ENCODE measurements at regions not wholly inside any gene's neighbourhood (a gene's known extent, or its start where the extent isn't known, plus 50 kb on each side); places are given as distances from the start of the nearest gene placed in this dataset.

- WGBS (ENCODE audit: insufficient coverage), result 89% methylated on average over 3 of the region's 4 CpGs
- no peak overlapping the region for H3K27ac ChIP-seq (ENCODE audit: low read length)
- H3K9me3 Mint-ChIP-seq, result peaks cover 8 to 27% of the 10 kb centered on the region in 2 donors
- H3K27ac Mint-ChIP-seq, result no peak overlapping the region
- H3K4me1 ChIP-seq (ENCODE audit: control insufficient read depth, insufficient read depth, low read length), result no peaks in the 10 kb centered on the region
- H3K4me3 Mint-ChIP-seq, result no peak overlapping the region
- no peaks in the 10 kb centered on the region for H3K36me3 Mint-ChIP-seq
- H3K27me3 Mint-ChIP-seq (ENCODE audit: low read depth in 2 of 2), result no peaks in the 10 kb centered on the region
- no peaks in the 10 kb centered on the region for H3K27me3 ChIP-seq (ENCODE audit: control insufficient read depth, insufficient read depth, low read length)
- TF ChIP-seq, protein P1, sequence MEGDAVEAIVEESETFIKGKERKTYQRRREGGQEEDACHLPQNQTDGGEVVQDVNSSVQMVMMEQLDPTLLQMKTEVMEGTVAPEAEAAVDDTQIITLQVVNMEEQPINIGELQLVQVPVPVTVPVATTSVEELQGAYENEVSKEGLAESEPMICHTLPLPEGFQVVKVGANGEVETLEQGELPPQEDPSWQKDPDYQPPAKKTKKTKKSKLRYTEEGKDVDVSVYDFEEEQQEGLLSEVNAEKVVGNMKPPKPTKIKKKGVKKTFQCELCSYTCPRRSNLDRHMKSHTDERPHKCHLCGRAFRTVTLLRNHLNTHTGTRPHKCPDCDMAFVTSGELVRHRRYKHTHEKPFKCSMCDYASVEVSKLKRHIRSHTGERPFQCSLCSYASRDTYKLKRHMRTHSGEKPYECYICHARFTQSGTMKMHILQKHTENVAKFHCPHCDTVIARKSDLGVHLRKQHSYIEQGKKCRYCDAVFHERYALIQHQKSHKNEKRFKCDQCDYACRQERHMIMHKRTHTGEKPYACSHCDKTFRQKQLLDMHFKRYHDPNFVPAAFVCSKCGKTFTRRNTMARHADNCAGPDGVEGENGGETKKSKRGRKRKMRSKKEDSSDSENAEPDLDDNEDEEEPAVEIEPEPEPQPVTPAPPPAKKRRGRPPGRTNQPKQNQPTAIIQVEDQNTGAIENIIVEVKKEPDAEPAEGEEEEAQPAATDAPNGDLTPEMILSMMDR (IDR thresholded peaks at IDR 0.05), result no peak
- ATAC-seq (no peak), DNase-seq (no peak)
- H3K36me3 ChIP-seq (ENCODE audit: control insufficient read depth, insufficient read depth, low read length), result no peaks in the 10 kb centered on the region
- H3K9me3 ChIP-seq (ENCODE audit: control insufficient read depth, insufficient read depth, low read length), result no peaks in the 10 kb centered on the region
- H3K4me3 ChIP-seq (ENCODE audit: low read length), result no peak overlapping the region
- intact Hi-C loops (cut with micrococcal nuclease), result no loop called here
- no peaks in the 10 kb centered on the region for H3K4me1 Mint-ChIP-seq
Measured at GRCh38 chr13:61261746-61262472, 153.7 kb downstream of the PCDH20 start.

DNA sequence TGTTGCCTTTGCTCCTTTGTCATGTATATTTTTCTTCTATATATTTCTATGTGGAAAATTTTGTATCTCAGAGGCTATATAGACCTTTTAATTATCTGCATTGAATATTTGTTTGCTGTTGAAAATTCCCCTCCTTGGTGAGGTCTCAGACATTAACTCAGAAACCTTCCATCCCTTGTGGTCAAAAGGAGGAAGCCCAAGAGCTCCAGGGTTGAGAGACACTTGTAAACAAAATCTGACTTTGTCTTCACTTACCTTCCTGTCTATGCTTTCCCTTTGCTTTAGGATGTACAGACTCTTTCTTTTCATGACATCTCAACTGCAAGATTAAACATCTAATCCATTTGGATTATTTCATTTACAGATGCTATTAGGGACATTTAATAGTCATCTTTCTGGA lies 157.5 kb downstream of the PCDH20 start:
- Mint-ChIP-seq H3K36me3 (peaks cover 5% of the 10 kb centered on the region), H3K4me3 (no peak overlapping the region), H3K27ac (no peak overlapping the region), H3K9me3 (peaks cover 6 to 15% of the 10 kb centered on the region in 2 donors), H3K4me1 (no peaks in the 10 kb centered on the region), H3K27me3 (ENCODE audit: low read depth in 2 of 2) (no peaks in the 10 kb centered on the region)
- no peak for ATAC-seq
- no peak for DNase-seq
- no peak overlapping the region for H3K27ac ChIP-seq (ENCODE audit: low read length)
- TF ChIP-seq, protein P1 (IDR thresholded peaks at IDR 0.05), result no peak
- H3K27me3 ChIP-seq (ENCODE audit: control insufficient read depth, insufficient read depth, low read length), result no peaks in the 10 kb centered on the region
- no peaks in the 10 kb centered on the region for H3K36me3 ChIP-seq (ENCODE audit: control insufficient read depth, insufficient read depth, low read length)
- no peaks in the 10 kb centered on the region for H3K4me1 ChIP-seq (ENCODE audit: control insufficient read depth, insufficient read depth, low read length)
- H3K4me3 ChIP-seq (ENCODE audit: low read length), result no peak overlapping the region
- no peaks in the 10 kb centered on the region for H3K9me3 ChIP-seq (ENCODE audit: control insufficient read depth, insufficient read depth, low read length)
- intact Hi-C loops (cut with micrococcal nuclease), result no loop called here

DNA sequence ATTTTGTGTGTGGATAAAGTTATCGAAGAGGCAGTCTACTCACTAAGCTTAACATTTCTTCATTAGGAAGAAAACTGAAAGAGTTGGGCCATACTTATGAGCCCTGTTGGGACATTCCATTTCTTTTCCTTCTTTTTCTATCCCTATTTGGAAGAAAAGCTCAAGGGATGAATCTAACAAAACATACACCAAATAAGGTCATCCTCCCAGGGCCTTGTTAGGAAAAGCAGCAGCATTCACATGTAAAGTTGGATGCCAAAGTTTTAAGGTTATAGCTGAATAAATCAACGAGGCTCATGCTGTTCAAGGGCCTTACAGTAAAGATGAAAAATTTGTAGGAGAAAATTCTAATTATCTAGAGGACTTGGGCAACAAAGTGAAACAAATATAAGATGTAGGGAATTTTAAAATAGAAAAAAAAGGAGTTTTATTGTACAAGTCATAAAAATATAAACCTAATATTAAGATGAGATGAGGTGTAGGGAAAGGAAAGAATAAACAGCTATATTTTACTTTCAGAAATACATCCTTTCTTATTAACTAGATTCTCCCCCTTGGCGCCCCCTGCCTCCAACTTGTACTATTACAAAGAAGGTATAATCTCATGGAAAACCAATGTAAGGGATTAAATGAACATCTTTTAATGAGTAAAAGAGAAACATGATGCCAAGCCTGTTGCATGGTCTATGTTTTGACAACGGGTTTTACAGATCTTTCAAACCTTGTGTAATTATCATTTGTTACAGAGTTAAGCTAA lies 160.4 kb downstream of the PCDH20 start:
- ATAC-seq, result no peak
- TF ChIP-seq, protein P1 (IDR thresholded peaks at IDR 0.05), result no peak
- no peaks in the 10 kb centered on the region for H3K4me1 ChIP-seq (ENCODE audit: control insufficient read depth, insufficient read depth, low read length)

More for the DNA sequence above, 160.4 kb downstream of the PCDH20 start:
- intact Hi-C loops (cut with micrococcal nuclease), result no loop called here
- no peak overlapping the region for H3K27ac Mint-ChIP-seq
- H3K27me3 Mint-ChIP-seq (ENCODE audit: low read depth in 2 of 2), result no peaks in the 10 kb centered on the region
- H3K27ac ChIP-seq (ENCODE audit: low read length), result no peak overlapping the region
- H3K9me3 ChIP-seq (ENCODE audit: control insufficient read depth, insufficient read depth, low read length), result no peaks in the 10 kb centered on the region
- no peak for DNase-seq
- peaks cover 15 to 20% of the 10 kb centered on the region in 2 donors for H3K9me3 Mint-ChIP-seq
- H3K4me3 ChIP-seq (ENCODE audit: low read length), result no peak overlapping the region
- no peak overlapping the region for H3K4me3 Mint-ChIP-seq
- H3K4me1 Mint-ChIP-seq, result no peaks in the 10 kb centered on the region
- WGBS (ENCODE audit: insufficient coverage), result 59% methylated on average over 2 of the region's 4 CpGs
- H3K36me3 ChIP-seq (ENCODE audit: control insufficient read depth, insufficient read depth, low read length), result no peaks in the 10 kb centered on the region
- peaks cover 13% of the 10 kb centered on the region for H3K36me3 Mint-ChIP-seq
- no peaks in the 10 kb centered on the region for H3K27me3 ChIP-seq (ENCODE audit: control insufficient read depth, insufficient read depth, low read length)

Data from natural killer cell (primary cell).